HCT116 (cell line): ENCODE measurements at regions not wholly inside any gene's neighbourhood (a gene's known extent, or its start where the extent isn't known, plus 50 kb on each side); places are given as distances from the start of the nearest gene placed in this dataset.

ENCODE experiments used
- ATAC-seq: fragments of 200-7000 bp; cut with Tn5 transposase; 2 replicates; pipeline ENCODE4 v1.9.1; 2020; ENCODE audit warnings: mild to moderate bottlenecking, moderate library complexity
- BruUV-seq: library from RNA; stranded (reverse); fragments of 400-500 nt; replicated peaks from 2 replicates; lab custom pipeline; 2021; lab: Mats Ljungman, UMichigan
- CTCF ChIA-PET: fragments of 300-600 bp; sonication (Branson Sonifier 250); formaldehyde crosslinking; loops from one replicate; lab custom pipeline; 2021; ENCODE audit warnings: antibody characterized with exemption; lab: Charles Lee
- POLR2A ChIA-PET: fragments of 300-600, 350-600 bp; sonication (Branson Sonifier 250); formaldehyde crosslinking; loops from one replicate; lab custom pipeline; 2021; ENCODE audit warnings: antibody characterized with exemption; lab: Charles Lee
- RAD21 ChIA-PET, 2 experiments: fragments of 300-600 bp; sonication (Branson Sonifier 250); formaldehyde crosslinking; loops; one replicate each; lab custom pipeline; 2023; ENCODE audit warnings: low total read pairs in 2 of 2; ENCODE audit not compliant: uncharacterized antibody in 2 of 2, unreplicated experiment in 2 of 2, low non-redundant PET in 1 of 2; lab: Charles Lee
- DNase-seq: peaks from one replicate; pipeline ENCODE4 v3.0.0-alpha.2; 2010; ENCODE audit warnings: low read depth, low spot score
- H2AFZ ChIP-seq: fragments of 200-600 bp; shearing (Covaris generic), sonication (generic); 2 replicates; pipeline ENCODE4 v1.6.1; 2017; ENCODE audit warnings: low read depth, mixed run types, mixed read lengths, antibody characterized with exemption, low read length; ENCODE audit not compliant: poor library complexity, severe bottlenecking
- H3K27ac ChIP-seq: 2 replicates; pipeline ENCODE4 v1.5.1; 2012; ENCODE audit warnings: low read depth, low read length
- H3K27me3 ChIP-seq: fragments of 200-600 bp; sonication (generic); 2 replicates; pipeline ENCODE4 v1.6.1; 2016; ENCODE audit warnings: mixed run types, low read length, mixed read lengths; ENCODE audit not compliant: insufficient read depth
- H3K36me3 ChIP-seq, 2 experiments: fragments of 200-500 bp in 1 of 2; fragments of 200-600 bp in 1 of 2; sonication (Bioruptor generic) in 1 of 2; sonication (generic) in 1 of 2; 2 replicates each; pipeline versions ENCODE4 v1.5.1 to v1.6.1; 2014 to 2016; ENCODE audit warnings: low read length in 2 of 2, inconsistent platforms in 1 of 2, mixed read lengths in 1 of 2, mixed run types in 1 of 2; ENCODE audit not compliant: insufficient read depth in 2 of 2, control insufficient read depth in 1 of 2
- H3K4me1 ChIP-seq, 2 experiments: fragments of 200-600 bp in 1 of 2; sonication (generic) in 1 of 2; 2 replicates each; pipeline versions ENCODE4 v1.5.1 to v1.6.1; 2012 to 2017; ENCODE audit warnings: low read length in 2 of 2, inconsistent platforms in 1 of 2, mild to moderate bottlenecking in 1 of 2, mixed read lengths in 1 of 2, mixed run types in 1 of 2, moderate library complexity in 1 of 2; ENCODE audit not compliant: insufficient read depth in 2 of 2, control insufficient read depth in 1 of 2
- H3K4me2 ChIP-seq: fragments of 200-600 bp; sonication (generic); 2 replicates; pipeline ENCODE4 v1.6.1; 2017; ENCODE audit warnings: mixed run types, low read length, mixed read lengths
- H3K4me3 ChIP-seq, 2 experiments: fragments of 200-600 bp in 1 of 2; sonication (generic) in 1 of 2; replicated peaks in 1 of 2; 2 replicates each; pipeline ENCODE4 v1.5.1; 2011 to 2016; ENCODE audit warnings: low read length in 2 of 2, control low read depth in 1 of 2, low read depth in 1 of 2, mild to moderate bottlenecking in 1 of 2, mixed read lengths in 1 of 2, mixed run types in 1 of 2
- H3K79me2 ChIP-seq: fragments of 200-600 bp; sonication (generic); 2 replicates; pipeline ENCODE4 v1.6.1; 2017; ENCODE audit warnings: mild to moderate bottlenecking, mixed run types, low read length, moderate library complexity, mixed read lengths; ENCODE audit not compliant: insufficient read depth
- H3K9ac ChIP-seq: fragments of 200-600 bp; sonication (generic); 2 replicates; pipeline ENCODE4 v1.6.1; 2016; ENCODE audit warnings: low read length, mixed read lengths
- H3K9me2 ChIP-seq: fragments of 200-600 bp; sonication (generic), shearing (Covaris generic); 2 replicates; pipeline ENCODE4 v1.6.1; 2017; ENCODE audit warnings: mixed run types, mild to moderate bottlenecking, moderate library complexity; ENCODE audit not compliant: insufficient read depth
- H3K9me3 ChIP-seq, 2 experiments: fragments of 200-500 bp in 1 of 2; fragments of 200-600 bp in 1 of 2; sonication (Bioruptor generic) in 1 of 2; sonication (generic) in 1 of 2; 2 replicates each; pipeline ENCODE4 v1.6.1; 2014 to 2017; ENCODE audit warnings: low read length in 2 of 2, mixed read lengths in 2 of 2, inconsistent platforms in 1 of 2, low read depth in 1 of 2, mild to moderate bottlenecking in 1 of 2, mixed run types in 1 of 2, moderate library complexity in 1 of 2; ENCODE audit not compliant: control insufficient read depth in 1 of 2, insufficient read depth in 1 of 2
- H4K20me1 ChIP-seq: fragments of 200-600 bp; sonication (generic), shearing (Covaris generic); 2 replicates; pipeline ENCODE4 v1.6.1; 2017; ENCODE audit warnings: mixed run types, mild to moderate bottlenecking, moderate library complexity; ENCODE audit not compliant: insufficient read depth
- CBX3 ChIP-seq: IDR thresholded peaks from 2 replicates; pipeline ENCODE4 v1.6.1; 2012; ENCODE audit warnings: low read depth
- EGR1 ChIP-seq: IDR thresholded peaks from 2 replicates; pipeline ENCODE4 v1.6.1; 2012; ENCODE audit warnings: low read depth
- ELF1 ChIP-seq: IDR thresholded peaks from 2 replicates; pipeline ENCODE4 v1.6.1; 2012; ENCODE audit warnings: low read depth, borderline replicate concordance
- EZH2 ChIP-seq: fragments of 200-600 bp; sonication (generic); IDR thresholded peaks from 2 replicates; pipeline ENCODE4 v1.6.1; 2017; ENCODE audit warnings: antibody characterized with exemption, mixed run types
- POLR2AphosphoS5 ChIP-seq: IDR thresholded peaks from 2 replicates; pipeline ENCODE4 v1.6.1; 2011; ENCODE audit warnings: mild to moderate bottlenecking, low read depth, low read length, moderate library complexity
- RAD21 ChIP-seq: IDR thresholded peaks from 2 replicates; pipeline ENCODE4 v1.6.1; 2012; ENCODE audit warnings: low read depth, mild to moderate bottlenecking
- SP1 ChIP-seq: IDR thresholded peaks from 2 replicates; pipeline ENCODE4 v1.6.1; 2012; ENCODE audit warnings: low read depth
- TCF7L2 ChIP-seq: IDR thresholded peaks from 2 replicates; pipeline ENCODE4 v1.7.0; 2011; ENCODE audit warnings: borderline replicate concordance, inconsistent platforms; ENCODE audit not compliant: insufficient read depth, insufficient read length; ENCODE audit errors: extremely low read depth
- YY1 ChIP-seq: IDR thresholded peaks from 2 replicates; pipeline ENCODE4 v1.6.1; 2011; ENCODE audit warnings: low read length, low read depth, moderate library complexity, mild to moderate bottlenecking; ENCODE audit not compliant: insufficient replicate concordance; ENCODE audit errors: extremely low read depth
- intact Hi-C: fragments of 100-400 bp; cut with micrococcal nuclease; formaldehyde crosslinking; loops from 2 replicates; pipeline ENCODE4 v1.10.0; 2022
- TF ChIP-seq, protein P1 (sequence below): IDR thresholded peaks from 2 replicates; pipeline ENCODE4 v1.6.1; 2012
- TF ChIP-seq, protein P2 (sequence below): IDR thresholded peaks from 2 replicates; pipeline ENCODE4 v1.6.1; 2012
- TF ChIP-seq, protein P3 (sequence below): IDR thresholded peaks from 2 replicates; pipeline ENCODE4 v1.6.1; 2012; ENCODE audit warnings: low read depth
- TF ChIP-seq, protein P4 (sequence below), 3 experiments: fragments of 200-600 bp in 1 of 3; sonication (generic) in 1 of 3; IDR thresholded peaks in 2 of 3; conservative IDR thresholded peaks in 1 of 3; 2 replicates each; pipeline ENCODE4 v1.5.1; 2012 to 2017; ENCODE audit warnings: low read depth in 2 of 3, low read length in 2 of 3, antibody characterized with exemption in 1 of 3, borderline replicate concordance in 1 of 3, control low read depth in 1 of 3, mild to moderate bottlenecking in 1 of 3, mixed read lengths in 1 of 3, mixed run types in 1 of 3, moderate library complexity in 1 of 3; ENCODE audit not compliant: insufficient read depth in 1 of 3

DNA sequence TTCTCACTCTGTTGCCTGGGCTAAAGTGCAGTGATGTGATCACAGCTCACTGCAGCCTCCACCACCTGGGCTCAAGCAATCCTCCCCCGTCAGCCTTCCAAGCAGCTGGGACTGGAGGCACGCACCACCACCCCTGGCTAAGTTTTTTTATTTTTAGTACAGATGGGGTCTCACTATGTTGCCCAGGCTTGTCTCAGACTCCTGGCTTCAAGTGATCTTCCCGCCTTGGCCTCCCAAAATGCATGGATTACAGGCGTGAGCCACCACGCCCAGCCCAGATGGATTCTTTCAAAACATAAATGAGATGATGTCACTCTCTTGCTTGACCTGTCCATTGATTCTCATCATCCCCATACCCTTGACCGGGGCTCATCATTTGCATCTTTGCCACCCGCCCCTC, 72.6 kb upstream of the SLC6A6 start:
- no peak overlapping the region for H3K4me3 ChIP-seq
- H3K9me3 ChIP-seq: no peaks in the 10 kb centered on the region
- H3K9me2 ChIP-seq: no peaks in the 10 kb centered on the region
- TF ChIP-seq, protein P1, sequence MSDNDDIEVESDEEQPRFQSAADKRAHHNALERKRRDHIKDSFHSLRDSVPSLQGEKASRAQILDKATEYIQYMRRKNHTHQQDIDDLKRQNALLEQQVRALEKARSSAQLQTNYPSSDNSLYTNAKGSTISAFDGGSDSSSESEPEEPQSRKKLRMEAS: no peak
- TF ChIP-seq ELF1: no peak
- TF ChIP-seq, protein P2, sequence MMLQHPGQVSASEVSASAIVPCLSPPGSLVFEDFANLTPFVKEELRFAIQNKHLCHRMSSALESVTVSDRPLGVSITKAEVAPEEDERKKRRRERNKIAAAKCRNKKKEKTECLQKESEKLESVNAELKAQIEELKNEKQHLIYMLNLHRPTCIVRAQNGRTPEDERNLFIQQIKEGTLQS: no peak
- TF ChIP-seq POLR2AphosphoS5: no peak
- TF ChIP-seq TCF7L2: no peak
- TF ChIP-seq EGR1: no peak
- no peaks in the 10 kb centered on the region for H3K27me3 ChIP-seq
- H3K36me3 ChIP-seq: no peaks in the 10 kb centered on the region
- no peak overlapping the region for H3K27ac ChIP-seq
- H3K4me2 ChIP-seq: 0 out of 2 replicates have a peak overlapping the region, but pooled peaks have one; percentile 26
- intact Hi-C loops: no loop called here
- CTCF ChIA-PET: no interaction called here
- no peak for ATAC-seq
- no TSS peak for BruUV-seq
- RAD21 ChIA-PET: no interaction called here
- peaks cover 0 to 26% of the 10 kb centered on the region in 2 experiments; a peak in 2 of 4 replicates for H3K4me1 ChIP-seq
- no peaks in the 10 kb centered on the region for H3K79me2 ChIP-seq
- no peaks in the 10 kb centered on the region for H4K20me1 ChIP-seq
- POLR2A ChIA-PET: interaction anchor here (1.5 kb wide), 1 partner anchor 10 kb away, joined by 5 read pairs; no protein-coding TSS in a partner anchor
- H3K9ac ChIP-seq: no peak overlapping the region
- no peak for DNase-seq
- no peak overlapping the region for H2AFZ ChIP-seq

DNA sequence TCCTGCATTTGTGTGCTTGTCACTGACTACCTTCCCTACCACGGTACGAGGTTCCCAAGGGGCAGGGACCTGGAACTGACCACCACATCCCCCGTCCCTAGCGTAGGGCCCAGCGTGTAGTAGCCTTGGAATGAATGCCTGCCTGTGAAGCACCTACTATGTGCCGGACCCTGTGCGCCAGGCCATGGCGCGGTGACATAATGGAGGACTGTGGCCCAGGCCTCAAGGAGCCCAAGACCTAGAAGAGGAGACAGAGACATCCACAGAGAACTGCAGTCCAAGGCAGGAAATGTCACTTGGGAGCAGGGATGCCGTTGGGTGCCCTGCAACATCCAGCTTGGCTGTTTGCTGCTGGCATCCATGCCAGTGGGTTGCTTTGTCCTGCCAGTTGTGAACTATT, 71.9 kb upstream of the SLC6A6 start:
- H3K79me2 ChIP-seq: no peaks in the 10 kb centered on the region
- ChIA-PET POLR2A (no interaction called here), CTCF (no interaction called here)
- no peak for TF ChIP-seq EGR1
- TF ChIP-seq, protein P2: no peak
- TF ChIP-seq ELF1: no peak
- TF ChIP-seq RAD21: no peak
- no peak for TF ChIP-seq CBX3
- TF ChIP-seq YY1: no peak
- TF ChIP-seq SP1: no peak
- TF ChIP-seq, protein P1: no peak
- no peak for TF ChIP-seq EZH2
- TF ChIP-seq, protein P3, sequence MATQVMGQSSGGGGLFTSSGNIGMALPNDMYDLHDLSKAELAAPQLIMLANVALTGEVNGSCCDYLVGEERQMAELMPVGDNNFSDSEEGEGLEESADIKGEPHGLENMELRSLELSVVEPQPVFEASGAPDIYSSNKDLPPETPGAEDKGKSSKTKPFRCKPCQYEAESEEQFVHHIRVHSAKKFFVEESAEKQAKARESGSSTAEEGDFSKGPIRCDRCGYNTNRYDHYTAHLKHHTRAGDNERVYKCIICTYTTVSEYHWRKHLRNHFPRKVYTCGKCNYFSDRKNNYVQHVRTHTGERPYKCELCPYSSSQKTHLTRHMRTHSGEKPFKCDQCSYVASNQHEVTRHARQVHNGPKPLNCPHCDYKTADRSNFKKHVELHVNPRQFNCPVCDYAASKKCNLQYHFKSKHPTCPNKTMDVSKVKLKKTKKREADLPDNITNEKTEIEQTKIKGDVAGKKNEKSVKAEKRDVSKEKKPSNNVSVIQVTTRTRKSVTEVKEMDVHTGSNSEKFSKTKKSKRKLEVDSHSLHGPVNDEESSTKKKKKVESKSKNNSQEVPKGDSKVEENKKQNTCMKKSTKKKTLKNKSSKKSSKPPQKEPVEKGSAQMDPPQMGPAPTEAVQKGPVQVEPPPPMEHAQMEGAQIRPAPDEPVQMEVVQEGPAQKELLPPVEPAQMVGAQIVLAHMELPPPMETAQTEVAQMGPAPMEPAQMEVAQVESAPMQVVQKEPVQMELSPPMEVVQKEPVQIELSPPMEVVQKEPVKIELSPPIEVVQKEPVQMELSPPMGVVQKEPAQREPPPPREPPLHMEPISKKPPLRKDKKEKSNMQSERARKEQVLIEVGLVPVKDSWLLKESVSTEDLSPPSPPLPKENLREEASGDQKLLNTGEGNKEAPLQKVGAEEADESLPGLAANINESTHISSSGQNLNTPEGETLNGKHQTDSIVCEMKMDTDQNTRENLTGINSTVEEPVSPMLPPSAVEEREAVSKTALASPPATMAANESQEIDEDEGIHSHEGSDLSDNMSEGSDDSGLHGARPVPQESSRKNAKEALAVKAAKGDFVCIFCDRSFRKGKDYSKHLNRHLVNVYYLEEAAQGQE: no peak
- TF ChIP-seq, protein P4, sequence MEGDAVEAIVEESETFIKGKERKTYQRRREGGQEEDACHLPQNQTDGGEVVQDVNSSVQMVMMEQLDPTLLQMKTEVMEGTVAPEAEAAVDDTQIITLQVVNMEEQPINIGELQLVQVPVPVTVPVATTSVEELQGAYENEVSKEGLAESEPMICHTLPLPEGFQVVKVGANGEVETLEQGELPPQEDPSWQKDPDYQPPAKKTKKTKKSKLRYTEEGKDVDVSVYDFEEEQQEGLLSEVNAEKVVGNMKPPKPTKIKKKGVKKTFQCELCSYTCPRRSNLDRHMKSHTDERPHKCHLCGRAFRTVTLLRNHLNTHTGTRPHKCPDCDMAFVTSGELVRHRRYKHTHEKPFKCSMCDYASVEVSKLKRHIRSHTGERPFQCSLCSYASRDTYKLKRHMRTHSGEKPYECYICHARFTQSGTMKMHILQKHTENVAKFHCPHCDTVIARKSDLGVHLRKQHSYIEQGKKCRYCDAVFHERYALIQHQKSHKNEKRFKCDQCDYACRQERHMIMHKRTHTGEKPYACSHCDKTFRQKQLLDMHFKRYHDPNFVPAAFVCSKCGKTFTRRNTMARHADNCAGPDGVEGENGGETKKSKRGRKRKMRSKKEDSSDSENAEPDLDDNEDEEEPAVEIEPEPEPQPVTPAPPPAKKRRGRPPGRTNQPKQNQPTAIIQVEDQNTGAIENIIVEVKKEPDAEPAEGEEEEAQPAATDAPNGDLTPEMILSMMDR (IDR thresholded peaks at IDR 0.05 in 2 of 3, conservative IDR thresholded peaks at IDR 0.05 in 1 of 3; ENCODE audit: borderline replicate concordance in 1 of 3, insufficient read depth in 1 of 3, low read depth in 2 of 3, low read length in 2 of 3): no peak

More for the DNA sequence above, 71.9 kb upstream of the SLC6A6 start:
- BruUV-seq: no TSS peak
- H4K20me1 ChIP-seq: no peaks in the 10 kb centered on the region
- H3K9me3 ChIP-seq: no peaks in the 10 kb centered on the region
- intact Hi-C loops: no loop called here
- no peak overlapping the region for H3K9ac ChIP-seq
- RAD21 ChIA-PET: no interaction called here
- H3K27me3 ChIP-seq: no peaks in the 10 kb centered on the region
- ATAC-seq: no peak
- no peak for DNase-seq
- peaks cover 0 to 20% of the 10 kb centered on the region in 2 experiments; a peak in 2 of 4 replicates for H3K4me1 ChIP-seq
- H3K9me2 ChIP-seq: no peaks in the 10 kb centered on the region
- H3K36me3 ChIP-seq: no peaks in the 10 kb centered on the region
- no peak overlapping the region for H3K27ac ChIP-seq
- H3K4me3 ChIP-seq: no peak overlapping the region
- no peak overlapping the region for H2AFZ ChIP-seq
- H3K4me2 ChIP-seq: no peak overlapping the region
